ENCODE measurements at regions not wholly inside any gene's neighbourhood (a gene's known extent, or its start where the extent isn't known, plus 50 kb on each side); places are given as distances from the start of the nearest gene placed in this dataset.

DNA sequence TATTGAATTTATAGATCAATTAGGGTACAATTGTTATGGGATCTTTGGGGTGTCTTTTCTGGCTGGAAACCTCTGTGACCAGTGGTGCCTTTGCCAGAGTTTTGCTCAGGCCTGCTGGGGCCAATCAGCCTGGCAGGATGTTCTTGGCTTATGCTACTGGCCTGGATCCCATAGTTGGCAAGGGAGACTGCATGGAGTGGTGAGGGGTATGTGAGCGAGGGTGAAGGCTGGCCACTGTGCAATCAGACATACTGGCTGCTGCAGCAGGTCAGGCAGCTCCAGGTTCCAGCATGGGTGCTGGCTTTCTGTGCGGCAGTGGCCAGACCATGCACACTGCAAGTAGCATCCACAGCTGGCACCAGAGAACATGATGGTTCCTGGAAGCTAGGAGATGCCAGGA lies 1053.2 kb upstream of the GBE1 start:
- H3K4me1 ChIP-seq (replicated peaks in 1 of 2; ENCODE audit: control insufficient read depth in 2 of 2, insufficient read depth in 2 of 2, low read length in 2 of 2) = no peaks in the 10 kb centered on the region
- 0% methylated on average over 1 of the region's 2 CpGs for WGBS (ENCODE audit: insufficient coverage, low coverage, missing lambda C conversion rate)
- H2AFZ ChIP-seq (ENCODE audit: low read depth, low read length) = no peak overlapping the region
- H3K9me3 ChIP-seq (replicated peaks; ENCODE audit: control insufficient read depth, insufficient read depth, low read depth, low read length) = no peaks in the 10 kb centered on the region
- no peaks in the 10 kb centered on the region for H3K9me1 ChIP-seq (ENCODE audit: control insufficient read depth, insufficient read depth, low read length)
- H3K27me3 ChIP-seq (ENCODE audit: control insufficient read depth in 2 of 2, insufficient read depth in 2 of 2, low read length in 2 of 2) = no peaks in the 10 kb centered on the region
- H3K4me3 ChIP-seq = no peak overlapping the region
- no TSS peak for BruUV-seq (replicated peaks)
- no peaks in the 10 kb centered on the region for H4K20me1 ChIP-seq (replicated peaks; ENCODE audit: control insufficient read depth, insufficient read depth, low read length)
- in situ Hi-C loops (cut with MboI) = no loop called here
- no peaks in the 10 kb centered on the region for H3K79me2 ChIP-seq (ENCODE audit: control insufficient read depth, insufficient read depth, low read length)
- POLR2A ChIA-PET = interaction anchor here (0.6 kb wide), 1 partner anchor 363 kb away, joined by 3 read pairs; no protein-coding TSS in a partner anchor
- H3K9ac ChIP-seq (ENCODE audit: insufficient read depth in 1 of 2, low read depth in 2 of 2, low read length in 2 of 2) = no peak overlapping the region
- no peaks in the 10 kb centered on the region for H3K36me3 ChIP-seq (ENCODE audit: control insufficient read depth, insufficient read depth, low read length)
- DNase-seq (ENCODE audit: extremely low read depth in 1 of 4, low spot score in 3 of 4) (no peak), ATAC-seq (no peak), FAIRE-seq (no peak)
- CTCF ChIA-PET (ENCODE audit: low intra/inter-chr PET ratio) = no interaction called here
- H3K4me2 ChIP-seq (ENCODE audit: insufficient read depth, low read length) = no peak overlapping the region
- H3K27ac ChIP-seq (ENCODE audit: extremely low read depth, low read depth, low read length) = no peak overlapping the region
- intact Hi-C loops (cut with micrococcal nuclease) = no loop called here
- TF ChIP-seq, protein P1, sequence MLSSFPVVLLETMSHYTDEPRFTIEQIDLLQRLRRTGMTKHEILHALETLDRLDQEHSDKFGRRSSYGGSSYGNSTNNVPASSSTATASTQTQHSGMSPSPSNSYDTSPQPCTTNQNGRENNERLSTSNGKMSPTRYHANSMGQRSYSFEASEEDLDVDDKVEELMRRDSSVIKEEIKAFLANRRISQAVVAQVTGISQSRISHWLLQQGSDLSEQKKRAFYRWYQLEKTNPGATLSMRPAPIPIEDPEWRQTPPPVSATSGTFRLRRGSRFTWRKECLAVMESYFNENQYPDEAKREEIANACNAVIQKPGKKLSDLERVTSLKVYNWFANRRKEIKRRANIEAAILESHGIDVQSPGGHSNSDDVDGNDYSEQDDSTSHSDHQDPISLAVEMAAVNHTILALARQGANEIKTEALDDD (IDR thresholded peaks at IDR 0.05) = no peak
- TF ChIP-seq KLF10 (CRISPR knock-in tag; IDR thresholded peaks at IDR 0.05) = no peak
- TF ChIP-seq E2F3 (CRISPR knock-in tag; IDR thresholded peaks at IDR 0.05) = no peak
- no peak for TF ChIP-seq KDM4B (IDR thresholded peaks at IDR 0.05; ENCODE audit: borderline replicate concordance in 2 of 2, low read depth in 1 of 2)
- no peak for TF ChIP-seq ZNF778 (CRISPR knock-in tag; IDR thresholded peaks at IDR 0.05)

DNA sequence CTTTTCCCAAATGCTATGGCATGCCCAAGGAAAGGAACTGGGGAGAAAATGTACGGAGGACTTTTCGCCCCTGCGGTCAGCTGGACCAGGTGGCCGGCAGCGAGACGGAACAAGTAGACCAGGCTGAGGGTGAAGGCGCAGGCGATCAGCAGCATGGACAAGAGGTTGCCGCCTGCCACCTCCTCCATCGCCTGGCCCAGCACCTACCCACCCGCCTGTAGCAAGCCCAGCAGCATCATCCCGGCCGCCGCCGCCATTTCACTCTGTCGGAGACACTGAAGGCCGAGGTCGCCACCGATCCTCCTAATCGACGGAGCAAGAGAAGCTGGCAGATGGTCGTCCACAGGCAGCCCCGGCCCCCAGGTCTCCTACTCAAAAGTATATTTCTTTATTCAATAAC lies 1046.3 kb upstream of the GBE1 start:
- H3K9me3 ChIP-seq (replicated peaks; ENCODE audit: control insufficient read depth, insufficient read depth, low read depth, low read length) = no peaks in the 10 kb centered on the region
- no peaks in the 10 kb centered on the region for H3K27me3 ChIP-seq (ENCODE audit: control insufficient read depth in 2 of 2, insufficient read depth in 2 of 2, low read length in 2 of 2)
- ATAC-seq (no peak), DNase-seq (ENCODE audit: extremely low read depth in 1 of 4, low spot score in 3 of 4) (no peak), FAIRE-seq (no peak)
- no peaks in the 10 kb centered on the region for H3K36me3 ChIP-seq (ENCODE audit: control insufficient read depth, insufficient read depth, low read length)
- H3K4me1 ChIP-seq (replicated peaks in 1 of 2; ENCODE audit: control insufficient read depth in 2 of 2, insufficient read depth in 2 of 2, low read length in 2 of 2) = no peaks in the 10 kb centered on the region
- in situ Hi-C loops (cut with MboI) (no loop called here), intact Hi-C loops (cut with micrococcal nuclease) (no loop called here)
- H3K27ac ChIP-seq (ENCODE audit: extremely low read depth, low read depth, low read length) = no peak overlapping the region
- BruUV-seq (replicated peaks) = no TSS peak
- H3K4me2 ChIP-seq (ENCODE audit: insufficient read depth, low read length) = no peak overlapping the region
- 5% methylated on average over 18 of the region's 23 CpGs for WGBS (ENCODE audit: insufficient coverage, low coverage, missing lambda C conversion rate)
- H4K20me1 ChIP-seq (replicated peaks; ENCODE audit: control insufficient read depth, insufficient read depth, low read length) = no peaks in the 10 kb centered on the region
- no peak overlapping the region for H3K9ac ChIP-seq (ENCODE audit: insufficient read depth in 1 of 2, low read depth in 2 of 2, low read length in 2 of 2)
- ChIA-PET CTCF (ENCODE audit: low intra/inter-chr PET ratio) (no interaction called here), POLR2A (no interaction called here)
- no peaks in the 10 kb centered on the region for H3K9me1 ChIP-seq (ENCODE audit: control insufficient read depth, insufficient read depth, low read length)
- no peak overlapping the region for H3K4me3 ChIP-seq
- H2AFZ ChIP-seq (ENCODE audit: low read depth, low read length) = no peak overlapping the region
- no peaks in the 10 kb centered on the region for H3K79me2 ChIP-seq (ENCODE audit: control insufficient read depth, insufficient read depth, low read length)
- TF ChIP-seq SOX6 (IDR thresholded peaks at IDR 0.05) = no peak
- no peak for TF ChIP-seq TAF9B (IDR thresholded peaks at IDR 0.05; ENCODE audit: partially characterized antibody)
- TF ChIP-seq, protein P2, sequence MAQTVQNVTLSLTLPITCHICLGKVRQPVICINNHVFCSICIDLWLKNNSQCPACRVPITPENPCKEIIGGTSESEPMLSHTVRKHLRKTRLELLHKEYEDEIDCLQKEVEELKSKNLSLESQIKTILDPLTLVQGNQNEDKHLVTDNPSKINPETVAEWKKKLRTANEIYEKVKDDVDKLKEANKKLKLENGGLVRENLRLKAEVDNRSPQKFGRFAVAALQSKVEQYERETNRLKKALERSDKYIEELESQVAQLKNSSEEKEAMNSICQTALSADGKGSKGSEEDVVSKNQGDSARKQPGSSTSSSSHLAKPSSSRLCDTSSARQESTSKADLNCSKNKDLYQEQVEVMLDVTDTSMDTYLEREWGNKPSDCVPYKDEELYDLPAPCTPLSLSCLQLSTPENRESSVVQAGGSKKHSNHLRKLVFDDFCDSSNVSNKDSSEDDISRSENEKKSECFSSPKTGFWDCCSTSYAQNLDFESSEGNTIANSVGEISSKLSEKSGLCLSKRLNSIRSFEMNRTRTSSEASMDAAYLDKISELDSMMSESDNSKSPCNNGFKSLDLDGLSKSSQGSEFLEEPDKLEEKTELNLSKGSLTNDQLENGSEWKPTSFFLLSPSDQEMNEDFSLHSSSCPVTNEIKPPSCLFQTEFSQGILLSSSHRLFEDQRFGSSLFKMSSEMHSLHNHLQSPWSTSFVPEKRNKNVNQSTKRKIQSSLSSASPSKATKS (CRISPR knock-in tag; IDR thresholded peaks at IDR 0.05) = no peak
- TF ChIP-seq, protein P3, sequence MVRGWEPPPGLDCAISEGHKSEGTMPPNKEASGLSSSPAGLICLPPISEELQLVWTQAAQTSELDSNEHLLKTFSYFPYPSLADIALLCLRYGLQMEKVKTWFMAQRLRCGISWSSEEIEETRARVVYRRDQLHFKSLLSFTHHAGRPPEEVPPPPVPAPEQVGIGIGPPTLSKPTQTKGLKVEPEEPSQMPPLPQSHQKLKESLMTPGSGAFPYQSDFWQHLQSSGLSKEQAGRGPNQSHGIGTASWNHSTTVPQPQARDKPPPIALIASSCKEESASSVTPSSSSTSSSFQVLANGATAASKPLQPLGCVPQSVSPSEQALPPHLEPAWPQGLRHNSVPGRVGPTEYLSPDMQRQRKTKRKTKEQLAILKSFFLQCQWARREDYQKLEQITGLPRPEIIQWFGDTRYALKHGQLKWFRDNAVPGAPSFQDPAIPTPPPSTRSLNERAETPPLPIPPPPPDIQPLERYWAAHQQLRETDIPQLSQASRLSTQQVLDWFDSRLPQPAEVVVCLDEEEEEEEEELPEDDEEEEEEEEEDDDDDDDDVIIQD (CRISPR knock-in tag; IDR thresholded peaks at IDR 0.05) = no peak
- no peak for TF ChIP-seq EGR1 (conservative IDR thresholded peaks at IDR 0.05)
- no peak for TF ChIP-seq CBX2 (IDR thresholded peaks at IDR 0.05; ENCODE audit: insufficient read depth, low read length, poor library complexity, severe bottlenecking)
